ENCODE measurements at regions not wholly inside any gene's neighbourhood (a gene's known extent, or its start where the extent isn't known, plus 50 kb on each side); places are given as distances from the start of the nearest gene placed in this dataset.

DNA sequence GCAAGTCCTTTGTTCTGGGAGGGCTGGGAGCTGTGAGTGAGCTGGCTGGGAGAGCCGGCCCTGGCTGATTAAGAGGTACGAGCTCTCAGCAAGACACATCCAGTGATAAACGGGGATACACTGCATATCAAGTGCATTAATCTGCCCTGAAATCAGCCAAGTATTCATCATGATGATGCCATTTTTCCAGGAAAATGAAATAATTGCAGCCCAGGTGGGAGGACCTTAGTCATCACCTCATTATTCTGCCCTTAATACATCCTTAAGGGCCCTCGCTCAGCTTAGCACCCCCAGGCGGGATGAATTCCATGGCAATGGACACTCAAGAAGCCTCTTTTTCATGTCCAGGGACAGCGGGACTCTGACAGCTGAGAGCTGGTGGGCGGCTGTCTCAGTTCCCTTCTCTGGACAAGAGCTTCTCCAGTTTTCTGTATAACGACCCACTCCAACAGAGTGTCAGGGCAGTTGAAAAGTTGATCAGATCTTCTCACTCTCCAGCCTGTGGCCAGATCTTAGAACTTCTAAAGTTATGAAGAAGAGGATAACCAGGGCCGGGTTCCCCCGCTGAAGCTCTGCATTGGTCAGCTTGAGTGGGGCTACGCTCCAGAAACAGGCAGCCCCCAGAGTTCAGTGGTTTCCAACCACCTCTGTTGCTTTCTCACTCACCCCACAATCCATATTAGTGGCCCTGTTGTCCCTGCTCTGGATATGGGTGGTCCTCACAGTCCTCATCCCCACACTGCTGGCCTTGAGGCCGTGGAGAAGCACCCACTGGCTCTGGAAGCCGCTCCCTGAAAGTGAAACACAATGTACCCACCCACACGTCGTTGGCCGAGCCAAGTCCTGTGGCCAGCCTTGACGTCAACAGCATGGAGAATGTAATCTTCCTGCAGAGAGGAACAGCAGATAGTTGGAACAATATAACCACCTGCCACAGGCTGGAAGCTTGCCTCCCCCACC is 306.2 kb upstream of the DIO3 start:
- Histone ChIP-seq H3K4me1 (ENCODE audit: low read depth, poor library complexity, severe bottlenecking) (no peaks in the 10 kb centered on the region), H3K36me3 (ENCODE audit: insufficient read depth) (no peaks in the 10 kb centered on the region), H3K9ac (no peak overlapping the region), H4K20me1 (ENCODE audit: insufficient read depth) (no peaks in the 10 kb centered on the region), H3K4me3 (IDR thresholded peaks at IDR 0.05; ENCODE audit: insufficient read depth, low read depth, low read length) (no peak overlapping the region), H3K27ac (no peak overlapping the region), H2AFZ (ENCODE audit: low read depth) (no peak overlapping the region), H3K79me2 (ENCODE audit: insufficient read depth, low read depth) (no peaks in the 10 kb centered on the region), H3K4me2 (no peak overlapping the region), H3K27me3 (ENCODE audit: insufficient read depth, low read depth) (peaks cover 4% of the 10 kb centered on the region; the same call in 1 of the 2 replicates)
- TF ChIP-seq, protein P1, sequence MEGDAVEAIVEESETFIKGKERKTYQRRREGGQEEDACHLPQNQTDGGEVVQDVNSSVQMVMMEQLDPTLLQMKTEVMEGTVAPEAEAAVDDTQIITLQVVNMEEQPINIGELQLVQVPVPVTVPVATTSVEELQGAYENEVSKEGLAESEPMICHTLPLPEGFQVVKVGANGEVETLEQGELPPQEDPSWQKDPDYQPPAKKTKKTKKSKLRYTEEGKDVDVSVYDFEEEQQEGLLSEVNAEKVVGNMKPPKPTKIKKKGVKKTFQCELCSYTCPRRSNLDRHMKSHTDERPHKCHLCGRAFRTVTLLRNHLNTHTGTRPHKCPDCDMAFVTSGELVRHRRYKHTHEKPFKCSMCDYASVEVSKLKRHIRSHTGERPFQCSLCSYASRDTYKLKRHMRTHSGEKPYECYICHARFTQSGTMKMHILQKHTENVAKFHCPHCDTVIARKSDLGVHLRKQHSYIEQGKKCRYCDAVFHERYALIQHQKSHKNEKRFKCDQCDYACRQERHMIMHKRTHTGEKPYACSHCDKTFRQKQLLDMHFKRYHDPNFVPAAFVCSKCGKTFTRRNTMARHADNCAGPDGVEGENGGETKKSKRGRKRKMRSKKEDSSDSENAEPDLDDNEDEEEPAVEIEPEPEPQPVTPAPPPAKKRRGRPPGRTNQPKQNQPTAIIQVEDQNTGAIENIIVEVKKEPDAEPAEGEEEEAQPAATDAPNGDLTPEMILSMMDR (conservative IDR thresholded peaks at IDR 0.05; ENCODE audit: low read depth, low read length): no peak

DNA sequence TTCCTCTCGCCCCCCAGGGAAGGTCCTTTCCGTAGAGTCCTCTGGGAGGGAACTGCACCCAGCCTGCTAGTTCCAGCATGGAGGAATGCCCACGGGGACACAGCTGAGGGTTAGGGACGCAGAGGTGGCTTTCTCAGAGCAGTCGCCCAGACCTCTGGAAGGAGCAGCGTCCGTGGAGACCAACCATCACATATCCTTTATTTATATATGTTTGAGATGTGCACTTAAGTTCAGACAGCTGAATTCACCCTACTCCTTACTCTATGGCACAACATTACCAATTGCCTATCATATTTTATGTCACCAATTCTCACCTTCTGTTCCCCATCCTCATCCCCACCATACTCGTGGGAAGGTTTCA is 305.6 kb upstream of the DIO3 start:
- no peak overlapping the region for H3K9ac ChIP-seq
- H3K4me1 ChIP-seq (ENCODE audit: low read depth, poor library complexity, severe bottlenecking): no peaks in the 10 kb centered on the region
- H3K27me3 ChIP-seq (ENCODE audit: insufficient read depth, low read depth): peaks cover 3% of the 10 kb centered on the region; the same call in 1 of the 2 replicates
- H3K27ac ChIP-seq: no peak overlapping the region
- H3K4me3 ChIP-seq (IDR thresholded peaks at IDR 0.05; ENCODE audit: insufficient read depth, low read depth, low read length): no peak overlapping the region
- no peak overlapping the region for H2AFZ ChIP-seq (ENCODE audit: low read depth)
- H3K4me2 ChIP-seq: no peak overlapping the region
- TF ChIP-seq, protein P1 (conservative IDR thresholded peaks at IDR 0.05; ENCODE audit: low read depth, low read length): no peak
- H3K36me3 ChIP-seq (ENCODE audit: insufficient read depth): no peaks in the 10 kb centered on the region
- no peaks in the 10 kb centered on the region for H3K79me2 ChIP-seq (ENCODE audit: insufficient read depth, low read depth)
- H4K20me1 ChIP-seq (ENCODE audit: insufficient read depth): no peaks in the 10 kb centered on the region

DNA sequence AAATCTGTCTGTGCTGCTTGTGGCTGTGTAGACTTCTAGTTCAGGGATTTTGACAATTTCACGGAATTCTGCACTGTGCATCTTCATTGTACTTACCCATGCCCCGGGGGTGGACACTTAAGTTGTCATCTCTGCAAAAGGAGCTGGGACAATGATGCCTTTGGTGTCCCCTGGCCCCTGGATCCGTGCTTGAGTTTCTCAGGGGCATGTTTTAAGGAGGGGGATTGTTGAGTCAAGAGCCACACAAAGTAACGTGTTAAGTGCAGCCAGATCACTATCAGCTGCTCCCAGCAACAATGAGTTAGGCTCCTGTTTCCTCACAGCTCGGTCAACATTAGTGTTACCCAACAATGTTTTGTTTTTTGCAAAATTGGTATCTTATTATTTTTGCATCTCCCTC is 305.0 kb upstream of the DIO3 start:
- no peak overlapping the region for H3K4me3 ChIP-seq (IDR thresholded peaks at IDR 0.05; ENCODE audit: insufficient read depth, low read depth, low read length)
- H3K27me3 ChIP-seq (ENCODE audit: insufficient read depth, low read depth): peaks cover 3% of the 10 kb centered on the region; the same call in 1 of the 2 replicates
- H4K20me1 ChIP-seq (ENCODE audit: insufficient read depth): no peaks in the 10 kb centered on the region
- no peaks in the 10 kb centered on the region for H3K36me3 ChIP-seq (ENCODE audit: insufficient read depth)
- TF ChIP-seq, protein P1 (conservative IDR thresholded peaks at IDR 0.05; ENCODE audit: low read depth, low read length): no peak
- no peak overlapping the region for H3K4me2 ChIP-seq
- no peak overlapping the region for H3K27ac ChIP-seq
- H2AFZ ChIP-seq (ENCODE audit: low read depth): no peak overlapping the region
- H3K79me2 ChIP-seq (ENCODE audit: insufficient read depth, low read depth): no peaks in the 10 kb centered on the region
- no peak overlapping the region for H3K9ac ChIP-seq
- H3K4me1 ChIP-seq (ENCODE audit: low read depth, poor library complexity, severe bottlenecking): no peaks in the 10 kb centered on the region

DNA sequence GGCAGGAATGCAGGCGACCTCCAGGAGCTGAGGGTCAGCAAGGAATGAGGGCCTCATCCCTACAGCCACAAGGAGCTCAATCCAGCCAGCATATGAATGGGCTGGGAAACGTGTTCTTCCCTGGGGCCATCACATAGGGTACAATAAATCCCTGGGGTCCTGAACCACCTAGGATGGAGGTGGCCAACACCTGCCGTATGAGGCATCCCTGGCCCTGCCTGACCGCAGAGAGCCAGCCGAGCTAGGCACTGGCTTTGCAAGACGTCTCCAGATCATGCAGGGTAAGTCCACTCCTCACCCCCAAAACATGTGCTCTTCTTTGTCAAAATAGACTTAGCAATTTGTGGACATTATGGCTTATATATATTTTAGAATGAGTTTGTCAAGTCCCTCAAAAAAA is 303.7 kb upstream of the DIO3 start:
- Histone ChIP-seq H3K9ac (no peak overlapping the region), H3K4me2 (no peak overlapping the region), H4K20me1 (ENCODE audit: insufficient read depth) (no peaks in the 10 kb centered on the region), H3K79me2 (ENCODE audit: insufficient read depth, low read depth) (no peaks in the 10 kb centered on the region), H2AFZ (ENCODE audit: low read depth) (no peak overlapping the region), H3K27me3 (ENCODE audit: insufficient read depth, low read depth) (peaks cover 3% of the 10 kb centered on the region; the same call in 1 of the 2 replicates), H3K36me3 (ENCODE audit: insufficient read depth) (no peaks in the 10 kb centered on the region), H3K27ac (no peak overlapping the region), H3K4me3 (IDR thresholded peaks at IDR 0.05; ENCODE audit: insufficient read depth, low read depth, low read length) (no peak overlapping the region), H3K4me1 (ENCODE audit: low read depth, poor library complexity, severe bottlenecking) (no peaks in the 10 kb centered on the region)
- TF ChIP-seq, protein P1 (conservative IDR thresholded peaks at IDR 0.05; ENCODE audit: low read depth, low read length): no peak
